Parathyroid adenoma (tissue), 2 donors: ENCODE measurements at regions not wholly inside any gene's neighbourhood (a gene's known extent, or its start where the extent isn't known, plus 50 kb on each side); places are given as distances from the start of the nearest gene placed in this dataset.

Experiments
- H2AFZ ChIP-seq: fragments of 300-600 bp; sonication (generic); one replicate; pipeline ENCODE4 v1.7.0; 2017; ENCODE audit warnings: antibody characterized with exemption, mild to moderate bottlenecking
- H3K27ac ChIP-seq: fragments of 300-600 bp; sonication (generic); one replicate; pipeline ENCODE4 v1.7.0; 2017
- H3K27me3 ChIP-seq: fragments of 300-600 bp; sonication (generic); one replicate; pipeline ENCODE4 v1.7.0; 2017; ENCODE audit warnings: low read length; ENCODE audit not compliant: control insufficient read depth, insufficient read depth
- H3K36me3 ChIP-seq: fragments of 300-600 bp; sonication (generic); one replicate; pipeline ENCODE4 v1.7.0; 2017; ENCODE audit warnings: low read length; ENCODE audit not compliant: control insufficient read depth, insufficient read depth
- H3K4me1 ChIP-seq: fragments of 300-600 bp; sonication (generic); one replicate; pipeline ENCODE4 v1.7.0; 2017; ENCODE audit warnings: control low read depth
- H3K4me2 ChIP-seq: fragments of 300-600 bp; sonication (generic); one replicate; pipeline ENCODE4 v1.7.0; 2017; ENCODE audit warnings: low read length
- H3K4me3 ChIP-seq: fragments of 300-600 bp; sonication (generic); one replicate; pipeline ENCODE4 v1.7.0; 2017; ENCODE audit warnings: low read depth, low read length
- H3K79me2 ChIP-seq: fragments of 300-600 bp; sonication (generic); one replicate; pipeline ENCODE4 v1.7.0; 2017; ENCODE audit warnings: control low read depth
- H3K9ac ChIP-seq: fragments of 300-600 bp; sonication (generic); one replicate; pipeline ENCODE4 v1.7.0; 2017; ENCODE audit warnings: mild to moderate bottlenecking
- H3K9me3 ChIP-seq: fragments of 300-600 bp; sonication (generic); one replicate; pipeline ENCODE4 v1.7.0; 2017; ENCODE audit warnings: low read length; ENCODE audit not compliant: control insufficient read depth
- TF ChIP-seq, protein P1 (sequence below): fragments of 300-600 bp; sonication (generic); IDR thresholded peaks from one replicate; pipeline ENCODE4 v1.7.0; 2017; ENCODE audit warnings: antibody characterized with exemption, mild to moderate bottlenecking
- donor health status: primary hyperparathyroidism.

DNA sequence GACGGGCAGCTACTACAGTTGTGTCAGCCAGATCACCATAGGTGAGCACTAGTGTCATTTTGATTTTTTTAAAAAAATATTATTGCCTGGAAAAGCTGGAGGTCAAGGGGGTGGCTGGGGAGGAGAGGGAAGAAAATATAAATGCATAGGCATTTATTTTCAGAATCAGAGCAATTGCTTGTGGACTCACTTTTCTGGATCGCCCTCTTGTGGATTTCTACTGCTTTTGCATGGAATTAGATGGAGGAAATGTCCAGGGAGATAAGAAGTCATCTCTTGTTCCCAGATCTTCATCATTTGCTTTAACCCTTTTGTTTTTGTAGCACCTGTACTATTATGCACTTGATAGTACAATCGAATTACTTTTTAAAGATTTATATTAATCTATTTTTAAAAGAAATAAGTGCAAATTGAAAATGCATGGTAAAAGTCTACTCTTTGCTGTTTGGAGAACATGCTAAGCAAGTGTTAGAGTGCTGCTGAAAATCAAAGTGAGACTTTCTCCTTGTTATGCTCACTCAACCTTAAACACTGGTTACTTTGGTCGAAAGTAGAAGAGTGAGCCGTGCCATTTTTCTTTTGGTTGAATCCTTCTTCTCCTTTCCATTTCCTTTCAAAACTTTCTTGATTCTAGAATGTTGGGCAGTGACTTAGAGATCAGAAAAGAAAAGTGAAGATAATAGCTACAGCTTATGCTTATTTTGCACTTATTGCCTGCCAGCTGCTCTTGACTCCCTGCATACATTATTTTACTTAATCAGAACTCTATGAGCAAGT is 60.6 kb upstream of the ANO4 start:
- Histone ChIP-seq H3K27ac (no peak overlapping the region), H2AFZ (no peak overlapping the region), H3K9ac (no peak overlapping the region), H3K4me3 (no peak overlapping the region), H3K4me2 (no peak overlapping the region), H3K79me2 (no peaks in the 10 kb centered on the region), H3K27me3 (no peaks in the 10 kb centered on the region), H3K9me3 (no peaks in the 10 kb centered on the region), H3K4me1 (no peaks in the 10 kb centered on the region), H3K36me3 (no peaks in the 10 kb centered on the region)
- TF ChIP-seq, protein P1, sequence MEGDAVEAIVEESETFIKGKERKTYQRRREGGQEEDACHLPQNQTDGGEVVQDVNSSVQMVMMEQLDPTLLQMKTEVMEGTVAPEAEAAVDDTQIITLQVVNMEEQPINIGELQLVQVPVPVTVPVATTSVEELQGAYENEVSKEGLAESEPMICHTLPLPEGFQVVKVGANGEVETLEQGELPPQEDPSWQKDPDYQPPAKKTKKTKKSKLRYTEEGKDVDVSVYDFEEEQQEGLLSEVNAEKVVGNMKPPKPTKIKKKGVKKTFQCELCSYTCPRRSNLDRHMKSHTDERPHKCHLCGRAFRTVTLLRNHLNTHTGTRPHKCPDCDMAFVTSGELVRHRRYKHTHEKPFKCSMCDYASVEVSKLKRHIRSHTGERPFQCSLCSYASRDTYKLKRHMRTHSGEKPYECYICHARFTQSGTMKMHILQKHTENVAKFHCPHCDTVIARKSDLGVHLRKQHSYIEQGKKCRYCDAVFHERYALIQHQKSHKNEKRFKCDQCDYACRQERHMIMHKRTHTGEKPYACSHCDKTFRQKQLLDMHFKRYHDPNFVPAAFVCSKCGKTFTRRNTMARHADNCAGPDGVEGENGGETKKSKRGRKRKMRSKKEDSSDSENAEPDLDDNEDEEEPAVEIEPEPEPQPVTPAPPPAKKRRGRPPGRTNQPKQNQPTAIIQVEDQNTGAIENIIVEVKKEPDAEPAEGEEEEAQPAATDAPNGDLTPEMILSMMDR = no peak

DNA sequence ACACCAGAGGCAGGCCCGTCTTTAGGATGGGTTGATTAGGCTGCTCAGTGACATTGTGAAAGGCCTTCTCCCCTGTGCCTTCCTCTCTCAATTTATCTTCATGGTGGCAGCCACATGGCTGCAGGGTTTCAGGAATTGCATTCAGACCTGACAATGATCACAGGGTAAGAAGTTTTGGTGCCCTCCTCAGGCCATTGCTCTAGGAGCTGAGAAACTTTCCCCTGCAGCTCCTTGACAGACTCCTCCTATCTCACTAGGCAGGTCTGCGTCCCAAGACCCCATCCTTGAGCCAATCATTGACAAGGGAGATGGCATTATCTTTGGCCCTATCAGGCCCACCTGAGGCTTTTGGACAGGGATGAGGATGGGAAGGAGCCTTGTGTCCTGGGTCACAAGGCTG is 57.4 kb upstream of the ANO4 start:
- Histone ChIP-seq H2AFZ (no peak overlapping the region), H3K79me2 (no peaks in the 10 kb centered on the region), H3K4me1 (no peaks in the 10 kb centered on the region), H3K4me3 (no peak overlapping the region), H3K9me3 (no peaks in the 10 kb centered on the region), H3K9ac (no peak overlapping the region), H3K4me2 (no peak overlapping the region), H3K27ac (no peak overlapping the region), H3K36me3 (no peaks in the 10 kb centered on the region), H3K27me3 (no peaks in the 10 kb centered on the region)
- TF ChIP-seq, protein P1 = no peak

DNA sequence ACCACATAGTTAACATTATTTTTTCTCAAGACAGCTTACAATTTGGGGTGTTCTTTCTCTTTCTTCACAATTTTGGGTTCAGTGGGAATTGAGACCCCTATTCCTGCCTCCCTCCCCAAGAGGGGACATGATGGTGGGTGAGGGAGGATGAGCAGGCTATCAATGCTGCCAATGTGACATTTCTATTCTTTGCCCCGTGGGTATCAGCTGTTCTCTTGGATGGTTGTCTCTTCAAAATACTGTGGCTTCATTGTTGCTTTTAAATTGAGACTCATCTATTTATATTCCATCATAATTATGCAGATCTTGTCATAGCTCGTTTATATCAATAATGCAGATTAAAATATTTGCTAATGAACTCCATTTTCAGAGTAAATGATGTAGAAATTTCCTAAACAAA is 56.5 kb upstream of the ANO4 start:
- TF ChIP-seq, protein P1 = no peak
- Histone ChIP-seq H3K9me3 (no peaks in the 10 kb centered on the region), H3K9ac (no peak overlapping the region), H2AFZ (no peak overlapping the region), H3K79me2 (no peaks in the 10 kb centered on the region), H3K36me3 (no peaks in the 10 kb centered on the region), H3K4me1 (no peaks in the 10 kb centered on the region), H3K27me3 (no peaks in the 10 kb centered on the region), H3K4me2 (no peak overlapping the region), H3K4me3 (no peak overlapping the region), H3K27ac (no peak overlapping the region)

DNA sequence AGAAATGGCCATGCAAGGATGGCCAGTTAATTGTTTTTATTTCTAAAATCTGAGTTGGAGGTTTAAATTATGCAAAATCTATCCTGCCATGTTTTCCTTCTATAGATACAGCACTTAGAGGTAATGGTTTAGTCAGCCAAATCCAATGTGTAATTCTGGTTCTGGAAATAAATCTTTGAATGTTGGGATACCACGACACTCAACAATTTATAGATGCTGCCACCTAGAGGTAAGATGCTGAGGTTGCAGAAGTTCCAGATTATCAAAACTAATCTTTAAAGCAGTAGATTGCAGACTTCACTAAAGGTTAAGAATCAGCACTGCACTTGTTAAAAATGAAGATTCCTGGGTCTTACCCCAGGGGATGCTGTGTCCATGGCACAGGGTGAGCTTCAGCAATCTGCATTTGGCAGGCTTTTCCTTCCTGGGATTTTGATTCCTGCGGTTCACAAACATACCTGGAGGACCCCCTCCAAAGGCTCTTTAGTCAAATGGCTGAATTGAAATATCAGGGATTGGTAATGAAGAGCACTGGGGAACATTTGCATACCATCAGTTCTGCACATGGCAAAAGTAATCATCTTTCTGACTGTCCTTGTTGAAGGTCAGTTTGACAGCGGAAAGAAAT is 53.4 kb upstream of the ANO4 start:
- no peaks in the 10 kb centered on the region for H3K79me2 ChIP-seq
- no peaks in the 10 kb centered on the region for H3K4me1 ChIP-seq
- H3K36me3 ChIP-seq = no peaks in the 10 kb centered on the region
- H3K9me3 ChIP-seq = no peaks in the 10 kb centered on the region
- H3K9ac ChIP-seq = no peak overlapping the region
- no peak overlapping the region for H2AFZ ChIP-seq
- H3K27ac ChIP-seq = no peak overlapping the region
- TF ChIP-seq, protein P1 = peak; percentile 60
- no peaks in the 10 kb centered on the region for H3K27me3 ChIP-seq
- H3K4me3 ChIP-seq = no peak overlapping the region
- H3K4me2 ChIP-seq = no peak overlapping the region
